HepG2 (cell line): ENCODE measurements at regions not wholly inside any gene's neighbourhood (a gene's known extent, or its start where the extent isn't known, plus 50 kb on each side); places are given as distances from the start of the nearest gene placed in this dataset.

ENCODE experiments used
- ATAC-seq: fragments of 200-7000 bp; cut with Tn5 transposase; 3 replicates; pipeline ENCODE4 v1.9.1; 2020; ENCODE audit warnings: mild to moderate bottlenecking, moderate library complexity
- BruUV-seq: library from RNA; stranded (reverse); fragments of 400-500 nt; replicated peaks from 2 replicates; lab custom pipeline; 2021; lab: Mats Ljungman, UMichigan
- CTCF ChIA-PET: fragments of 300-600 bp; formaldehyde crosslinking; extraction: SDS; loops from one replicate; lab custom pipeline; 2021; ENCODE audit warnings: low total read pairs, inconsistent platforms, low intra/inter-chr PET ratio; lab: Yijun Ruan, JAX
- POLR2A ChIA-PET: fragments of 350-600 bp; sonication (Branson Sonifier 250); formaldehyde crosslinking; loops from one replicate; lab custom pipeline; 2020; ENCODE audit warnings: antibody characterized with exemption, inconsistent platforms; lab: Yijun Ruan, JAX
- DNase-seq: peaks from one replicate; pipeline ENCODE4 v3.0.0-alpha.2; 2015; ENCODE audit warnings: low spot score
- FAIRE-seq: peaks from 3 replicates; lab custom pipeline; 2011; peaks lifted over from hg19 to GRCh38; lab: Jason Lieb, UNC
- H2AFZ ChIP-seq: one replicate; pipeline ENCODE4 v1.6.1; 2011; ENCODE audit warnings: low read length, inconsistent platforms
- H3K27ac ChIP-seq: fragments of 300-600 bp; 3 replicates; pipeline ENCODE4 v1.8.0; 2011; ENCODE audit warnings: mixed run types, mild to moderate bottlenecking, mixed read lengths, low read length, inconsistent platforms; ENCODE audit not compliant: insufficient read depth; ENCODE audit errors: extremely low read length
- H3K27me3 ChIP-seq, 2 experiments: fragments of 200-600 bp in 1 of 2; 2 replicates in 1 of 2; 3 replicates in 1 of 2; pipeline versions ENCODE4 v1.6.0 to v1.8.0; 2011; ENCODE audit warnings: low read length in 2 of 2, mild to moderate bottlenecking in 2 of 2, moderate library complexity in 2 of 2, inconsistent platforms in 1 of 2; ENCODE audit not compliant: insufficient read depth in 2 of 2, control insufficient read depth in 1 of 2
- H3K36me3 ChIP-seq, 2 experiments: fragments of 200-600 bp in 1 of 2; replicated peaks in 1 of 2; 2 replicates in 1 of 2; 3 replicates in 1 of 2; pipeline versions ENCODE4 v1.5.1 to v1.8.0; 2011; ENCODE audit warnings: low read length in 2 of 2, inconsistent platforms in 1 of 2; ENCODE audit not compliant: insufficient read depth in 2 of 2, control insufficient read depth in 1 of 2
- H3K4me1 ChIP-seq: 2 replicates; pipeline ENCODE4 v1.5.1; 2012; ENCODE audit warnings: low read length, inconsistent platforms; ENCODE audit not compliant: insufficient read depth
- H3K4me2 ChIP-seq: 2 replicates; pipeline ENCODE4 v1.6.0; 2011; ENCODE audit warnings: low read depth, low read length, inconsistent platforms
- H3K4me3 ChIP-seq, 3 experiments: fragments of 200-600 bp in 1 of 3; sonication (generic), shearing (Covaris generic) in 1 of 3; replicated peaks in 1 of 3; 2 replicates each; pipeline ENCODE4 v1.5.1; 2011 to 2016; ENCODE audit warnings: low read length in 3 of 3, inconsistent platforms in 2 of 3, low read depth in 2 of 3, mild to moderate bottlenecking in 2 of 3, control low read depth in 1 of 3, mixed read lengths in 1 of 3; ENCODE audit not compliant: insufficient read depth in 1 of 3
- H3K79me2 ChIP-seq: one replicate; pipeline ENCODE4 v1.6.1; 2011; ENCODE audit warnings: low read length, inconsistent platforms; ENCODE audit not compliant: insufficient read depth
- H3K9ac ChIP-seq: 2 replicates; pipeline ENCODE4 v1.6.0; 2011; ENCODE audit warnings: mild to moderate bottlenecking, low read depth, low read length, inconsistent platforms; ENCODE audit not compliant: insufficient read depth
- H3K9me3 ChIP-seq: 2 replicates; pipeline ENCODE4 v1.5.1; 2012; ENCODE audit warnings: mild to moderate bottlenecking, low read length
- H4K20me1 ChIP-seq: 2 replicates; pipeline ENCODE4 v1.6.0; 2011; ENCODE audit warnings: inconsistent platforms, mild to moderate bottlenecking, low read length, moderate library complexity; ENCODE audit not compliant: insufficient read depth
- AFF4 ChIP-seq: sonication (generic); formaldehyde crosslinking; IDR thresholded peaks from 2 replicates; pipeline ENCODE4 v1.4.0; 2020; ENCODE audit warnings: missing genetic modification reagents
- ATF6 ChIP-seq: sonication (generic); formaldehyde crosslinking; conservative IDR thresholded peaks from 2 replicates; pipeline ENCODE4 v1.4.0; 2020; ENCODE audit warnings: missing genetic modification reagents
- BRCA1 ChIP-seq: sonication (generic); formaldehyde crosslinking; IDR thresholded peaks from 2 replicates; pipeline ENCODE4 v1.4.0; 2020; ENCODE audit warnings: missing genetic modification reagents
- MEF2D ChIP-seq: sonication (generic); formaldehyde crosslinking; IDR thresholded peaks from 2 replicates; pipeline ENCODE4 v1.5.1; 2020; ENCODE audit warnings: mild to moderate bottlenecking, missing genetic modification reagents
- NR1H2 ChIP-seq: sonication (generic); formaldehyde crosslinking; IDR thresholded peaks from 2 replicates; pipeline ENCODE4 v1.8.1; 2022; ENCODE audit warnings: low read depth, missing genetic modification reagents, borderline replicate concordance
- TEF ChIP-seq: sonication (generic); formaldehyde crosslinking; IDR thresholded peaks from 2 replicates; pipeline ENCODE4 v1.5.0; 2020; ENCODE audit warnings: missing genetic modification reagents
- ZFP37 ChIP-seq: sonication (generic); formaldehyde crosslinking; IDR thresholded peaks from 2 replicates; pipeline ENCODE4 v1.4.0; 2020; ENCODE audit warnings: missing genetic modification reagents, borderline replicate concordance
- ZNF530 ChIP-seq: sonication (generic); formaldehyde crosslinking; IDR thresholded peaks from 2 replicates; pipeline ENCODE4 v1.5.0; 2020; ENCODE audit warnings: low read depth, mild to moderate bottlenecking, missing genetic modification reagents
- ZUFSP ChIP-seq: sonication (generic); formaldehyde crosslinking; IDR thresholded peaks from 2 replicates; pipeline ENCODE4 v1.9.0; 2021; ENCODE audit warnings: missing genetic modification reagents, mild to moderate bottlenecking, borderline replicate concordance
- WGBS: methylation state at CpG from one replicate; pipeline ENCODE4 v1.1.6; 2017; ENCODE audit warnings: low lambda C conversion rate; 5-methylcytosine and 5-hydroxymethylcytosine counted together
- in situ Hi-C: cut with HindIII; loops from 2 replicates; pipeline ENCODE4 v1.10.0; 2017; ENCODE audit warnings: low pct_unique_long_range_greater_than_20kb; ENCODE audit not compliant: extremely low pct_ligation_motif_present
- intact Hi-C: fragments of 100-400 bp; cut with micrococcal nuclease; formaldehyde crosslinking; loops from one replicate; pipeline ENCODE4 v1.10.0; 2022; ENCODE audit not compliant: unreplicated experiment

GRCh38 chr7:115649429-115649828, 381.1 kb downstream of the TFEC start (continued):
- TF ChIP-seq TEF (CRISPR knock-in tag) (no peak), ZFP37 (CRISPR knock-in tag) (no peak), ZNF530 (CRISPR knock-in tag) (no peak)

- Histone ChIP-seq H3K4me2 (no peak overlapping the region), H3K79me2 (no peaks in the 10 kb centered on the region), H3K4me3 (no peak overlapping the region), H3K27me3 (no peaks in the 10 kb centered on the region), H3K9ac (no peak overlapping the region), H3K4me1 (no peaks in the 10 kb centered on the region), H2AFZ (no peak overlapping the region), H3K36me3 (no peaks in the 10 kb centered on the region), H3K9me3 (no peaks in the 10 kb centered on the region), H4K20me1 (no peaks in the 10 kb centered on the region), H3K27ac (no peak overlapping the region)
- DNase-seq, result no peak
- BruUV-seq, result no TSS peak
- POLR2A ChIA-PET, result no interaction called here
- no peak for ATAC-seq
- in situ Hi-C loops, result no loop called here
- TF ChIP-seq MEF2D (CRISPR knock-in tag) (no peak), ZUFSP (no peak), AFF4 (CRISPR knock-in tag) (no peak), NR1H2 (CRISPR knock-in tag) (no peak), BRCA1 (CRISPR knock-in tag) (no peak), ATF6 (CRISPR knock-in tag) (no peak)
- intact Hi-C loops, result no loop called here
- WGBS, result 32% methylated on average over 3 of the region's 3 CpGs
- CTCF ChIA-PET, result no interaction called here
- FAIRE-seq, result no peak
Measured at GRCh38 chr7:115647712-115648111, 382.9 kb downstream of the TFEC start.
